SK-N-SH treated with all-trans-retinoic acid at 6 μM for 48 hours (cell line): ENCODE measurements at regions not wholly inside any gene's neighbourhood (a gene's known extent, or its start where the extent isn't known, plus 50 kb on each side); places are given as distances from the start of the nearest gene placed in this dataset.

Experiments
- ARNTL ChIP-seq: fragments of 450-650 bp; formaldehyde crosslinking; IDR thresholded peaks from 2 replicates; pipeline ENCODE4 v1.5.0; 2020; ENCODE audit warnings: low read depth, mild to moderate bottlenecking, moderate library complexity, borderline replicate concordance
- ISL1 ChIP-seq: fragments of 250-450 bp; sonication (Bioruptor Pico); IDR thresholded peaks from 2 replicates; pipeline ENCODE4 v2.1.2; 2022; ENCODE audit warnings: mild to moderate bottlenecking, moderate library complexity
- OSR1 ChIP-seq: fragments of 250-450 bp; sonication (Bioruptor Pico); IDR thresholded peaks from 2 replicates; pipeline ENCODE4 v1.8.0; 2022; ENCODE audit warnings: moderate library complexity, mild to moderate bottlenecking, inconsistent platforms
- PATZ1 ChIP-seq: fragments of 250-450 bp; sonication (Bioruptor Pico); IDR thresholded peaks from 2 replicates; pipeline ENCODE4 v1.8.0; 2020; ENCODE audit warnings: mild to moderate bottlenecking, moderate library complexity, borderline replicate concordance
- POU6F1 ChIP-seq: fragments of 250-450 bp; sonication (Bioruptor Pico); IDR thresholded peaks from 2 replicates; pipeline ENCODE4 v1.8.0; 2021; ENCODE audit warnings: low read depth, mild to moderate bottlenecking, moderate library complexity, borderline replicate concordance
- RARB ChIP-seq: fragments of 250-450 bp; sonication (Bioruptor Pico); IDR thresholded peaks from 2 replicates; pipeline ENCODE4 v1.8.0; 2021; ENCODE audit warnings: mild to moderate bottlenecking, moderate library complexity
- TF ChIP-seq, protein P1 (sequence below): fragments of 250-450 bp; sonication (Bioruptor Pico); IDR thresholded peaks from 2 replicates; pipeline ENCODE4 v1.5.1; 2020; ENCODE audit warnings: low read depth, mild to moderate bottlenecking, moderate library complexity

DNA sequence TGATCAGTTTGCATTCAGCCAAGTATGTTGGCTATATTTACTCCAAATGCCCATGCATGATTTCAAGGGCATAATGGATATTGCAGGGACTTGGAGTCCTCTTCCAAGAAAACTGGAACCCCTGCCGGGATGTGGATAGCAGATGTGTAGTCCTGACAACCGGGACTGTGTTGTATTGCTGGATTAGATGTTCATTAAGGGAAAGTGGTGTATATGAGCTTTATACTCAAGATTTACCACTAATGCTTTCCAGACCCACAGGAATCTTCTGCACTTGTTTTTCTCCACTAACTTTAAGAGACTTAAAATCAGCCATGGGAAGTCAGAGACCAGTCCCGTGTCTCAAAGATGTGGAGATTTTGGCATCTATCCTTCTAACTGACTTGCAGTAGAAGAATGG lies 770.9 kb downstream of the HDGFL1 start:
- TF ChIP-seq ISL1 (CRISPR knock-in tag) (no peak), RARB (CRISPR knock-in tag) (no peak), PATZ1 (CRISPR knock-in tag) (no peak), ARNTL (no peak), OSR1 (no peak), POU6F1 (no peak)
- TF ChIP-seq, protein P1, sequence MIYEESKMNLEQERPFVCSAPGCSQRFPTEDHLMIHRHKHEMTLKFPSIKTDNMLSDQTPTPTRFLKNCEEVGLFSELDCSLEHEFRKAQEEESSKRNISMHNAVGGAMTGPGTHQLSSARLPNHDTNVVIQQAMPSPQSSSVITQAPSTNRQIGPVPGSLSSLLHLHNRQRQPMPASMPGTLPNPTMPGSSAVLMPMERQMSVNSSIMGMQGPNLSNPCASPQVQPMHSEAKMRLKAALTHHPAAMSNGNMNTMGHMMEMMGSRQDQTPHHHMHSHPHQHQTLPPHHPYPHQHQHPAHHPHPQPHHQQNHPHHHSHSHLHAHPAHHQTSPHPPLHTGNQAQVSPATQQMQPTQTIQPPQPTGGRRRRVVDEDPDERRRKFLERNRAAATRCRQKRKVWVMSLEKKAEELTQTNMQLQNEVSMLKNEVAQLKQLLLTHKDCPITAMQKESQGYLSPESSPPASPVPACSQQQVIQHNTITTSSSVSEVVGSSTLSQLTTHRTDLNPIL (CRISPR knock-in tag): no peak
